ENCODE measurements at regions not wholly inside any gene's neighbourhood (a gene's known extent, or its start where the extent isn't known, plus 50 kb on each side); places are given as distances from the start of the nearest gene placed in this dataset.

DNA sequence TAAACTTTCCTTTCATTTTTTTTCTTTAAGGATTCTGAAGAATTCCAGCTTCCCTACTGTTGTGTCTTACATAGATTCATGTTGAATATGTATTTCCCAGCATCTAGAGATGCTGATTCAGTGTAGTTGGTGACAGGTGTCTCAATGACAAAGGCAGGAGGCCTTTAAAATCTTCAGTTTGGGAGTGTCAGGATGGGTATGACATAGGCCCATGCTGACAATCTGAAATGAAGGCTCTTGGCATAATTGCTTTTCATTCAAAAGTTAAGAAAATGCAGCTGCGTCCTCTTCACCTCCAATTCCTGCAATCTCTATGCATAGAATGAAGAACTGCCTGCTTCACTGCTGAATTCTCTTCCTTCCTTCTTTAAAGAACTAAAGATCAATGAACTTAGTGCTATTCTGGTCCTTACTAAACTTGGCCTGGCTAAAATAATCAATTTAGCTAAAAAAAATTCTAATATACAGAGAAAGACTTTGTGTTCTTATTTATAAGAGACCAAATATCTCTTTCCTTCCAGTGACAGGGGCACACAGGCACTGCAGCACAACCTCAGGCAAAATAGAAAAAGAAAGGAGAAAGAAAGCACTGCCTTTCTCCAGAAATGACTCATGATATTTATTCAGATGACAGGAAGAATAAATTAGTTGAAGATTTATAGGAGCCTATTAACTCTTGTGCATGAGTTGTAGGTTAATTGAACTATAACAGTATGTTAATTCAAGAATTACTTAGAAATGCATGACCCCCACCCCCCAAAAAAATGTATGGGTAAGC, 152.6 kb upstream of the GBE1 start:
- TF ChIP-seq CTCF (IDR thresholded peaks at IDR 0.05; ENCODE audit: insufficient read depth, low read length, poor library complexity, severe bottlenecking) (no peak), EZH2phosphoT487 (conservative IDR thresholded peaks at IDR 0.05; ENCODE audit: low read length) (no peak)

All from SU-DHL-6 (cell line).